Left ventricle myocardium inferior (tissue), 1 donor: ENCODE measurements at regions not wholly inside any gene's neighbourhood (a gene's known extent, or its start where the extent isn't known, plus 50 kb on each side); places are given as distances from the start of the nearest gene placed in this dataset.
"Not testable (repeated sequence)": the region's sequence is repeated elsewhere in the genome, so short reads cannot be mapped to it uniquely, and the experiment has no call there.

Experiments used
- DNase-seq: peaks from one replicate; pipeline ENCODE4 v3.0.0-alpha.2; 2020
- H3K27ac ChIP-seq: fragments of 200-600 bp; replicated peaks from 2 replicates; pipeline ENCODE4 v1.8.0; 2021
- H3K27me3 ChIP-seq: fragments of 200-600 bp; 2 replicates; pipeline ENCODE4 v1.8.0; 2021; ENCODE audit warnings: low read depth
- H3K36me3 ChIP-seq: fragments of 200-600 bp; 2 replicates; pipeline ENCODE4 v1.8.0; 2021
- H3K4me1 ChIP-seq: fragments of 200-600 bp; 2 replicates; pipeline ENCODE4 v1.8.0; 2021
- H3K4me3 ChIP-seq: fragments of 200-600 bp; 2 replicates; pipeline ENCODE4 v1.8.0; 2021; ENCODE audit warnings: mild to moderate bottlenecking, moderate library complexity
- H3K9me3 ChIP-seq: fragments of 200-600 bp; replicated peaks from 2 replicates; pipeline ENCODE4 v1.8.0; 2021
- CTCF ChIP-seq: fragments of 200-600 bp; IDR thresholded peaks from 2 replicates; pipeline ENCODE4 v1.8.0; 2021; ENCODE audit warnings: antibody characterized with exemption, mild to moderate bottlenecking, borderline replicate concordance
- intact Hi-C: fragments of 100-400 bp; cut with micrococcal nuclease; formaldehyde crosslinking; loops from one replicate; pipeline ENCODE4 v1.11.0; 2022
- donor health status: DM: no; HTN: yes; CAD: no; lungs with severe emphysema.

- H3K36me3 ChIP-seq, result no peaks in the 10 kb centered on the region
- intact Hi-C loops, result no loop called here
- no peak for TF ChIP-seq CTCF
- H3K4me3 ChIP-seq, result no peak overlapping the region
- no peak for DNase-seq
- H3K27ac ChIP-seq, result no peak overlapping the region
- H3K27me3 ChIP-seq, result no peaks in the 10 kb centered on the region
- H3K4me1 ChIP-seq, result no peaks in the 10 kb centered on the region
- peaks cover 37% of the 10 kb centered on the region for H3K9me3 ChIP-seq
Measured at GRCh38 chr7:46089281-46089680, 168.2 kb upstream of the IGFBP3 start.

GRCh38 chr7:46088486-46088885 is 167.4 kb upstream of the IGFBP3 start:
- H3K27me3 ChIP-seq, DNase-seq, H3K27ac ChIP-seq, H3K36me3 ChIP-seq, intact Hi-C loops, H3K4me1 ChIP-seq, H3K4me3 ChIP-seq: not testable (repeated sequence)
- peaks cover 37% of the 10 kb centered on the region for H3K9me3 ChIP-seq

- Histone ChIP-seq H3K9me3 (peaks cover 6% of the 10 kb centered on the region), H3K27me3 (no peaks in the 10 kb centered on the region), H3K4me1 (no peaks in the 10 kb centered on the region), H3K36me3 (no peaks in the 10 kb centered on the region), H3K4me3 (no peak overlapping the region), H3K27ac (no peak overlapping the region)
- TF ChIP-seq CTCF, result no peak
- intact Hi-C loops, result no loop called here
- no peak for DNase-seq
Measured at GRCh38 chr7:46080595-46081159, 159.6 kb upstream of the IGFBP3 start.

GRCh38 chr7:46079421-46079820 is 158.3 kb upstream of the IGFBP3 start:
- H3K36me3 ChIP-seq, result no peaks in the 10 kb centered on the region
- no peaks in the 10 kb centered on the region for H3K4me1 ChIP-seq
- intact Hi-C loops, result no loop called here
- H3K27ac ChIP-seq, result no peak overlapping the region
- DNase-seq, result no peak
- H3K27me3 ChIP-seq, result no peaks in the 10 kb centered on the region
- peaks cover 5% of the 10 kb centered on the region for H3K9me3 ChIP-seq
- no peak for TF ChIP-seq CTCF
- H3K4me3 ChIP-seq, result no peak overlapping the region

- Histone ChIP-seq H3K4me3 (no peak overlapping the region), H3K9me3 (peaks cover 5% of the 10 kb centered on the region), H3K27me3 (no peaks in the 10 kb centered on the region), H3K27ac (no peak overlapping the region), H3K4me1 (no peaks in the 10 kb centered on the region), H3K36me3 (no peaks in the 10 kb centered on the region)
- DNase-seq, result no peak
- intact Hi-C loops, result no loop called here
- no peak for TF ChIP-seq CTCF
Measured at GRCh38 chr7:46076527-46076926, 155.5 kb upstream of the IGFBP3 start.

- no peaks in the 10 kb centered on the region for H3K36me3 ChIP-seq
- H3K27me3 ChIP-seq, result no peaks in the 10 kb centered on the region
- DNase-seq, result no peak
- H3K4me3 ChIP-seq, result no peak overlapping the region
- no peak overlapping the region for H3K27ac ChIP-seq
- H3K9me3 ChIP-seq, result no peaks in the 10 kb centered on the region
- TF ChIP-seq CTCF, result no peak
- no peaks in the 10 kb centered on the region for H3K4me1 ChIP-seq
- intact Hi-C loops, result no loop called here
Measured at GRCh38 chr7:46072722-46073121, 151.7 kb upstream of the IGFBP3 start.
